ENCODE measurements at regions not wholly inside any gene's neighbourhood (a gene's known extent, or its start where the extent isn't known, plus 50 kb on each side); places are given as distances from the start of the nearest gene placed in this dataset.

GRCh38 chr11:112835591-112836255, 125.5 kb upstream of the NCAM1 start:
- no peak for DNase-seq

GRCh38 chr11:112836256-112836602, 125.0 kb upstream of the NCAM1 start:
- DNase-seq = no peak

- DNase-seq = no peak
Observed at GRCh38 chr11:112837162-112837826, 123.9 kb upstream of the NCAM1 start.

GRCh38 chr11:112839051-112839450, 122.2 kb upstream of the NCAM1 start:
- no peak for DNase-seq

- no peak for DNase-seq
Observed at GRCh38 chr11:112841729-112842128, 119.5 kb upstream of the NCAM1 start.

GRCh38 chr11:112842151-112842550, 119.1 kb upstream of the NCAM1 start:
- DNase-seq = no peak

GRCh38 chr11:112844517-112844916, 116.7 kb upstream of the NCAM1 start:
- no peak for DNase-seq

- DNase-seq = no peak
Observed at GRCh38 chr11:112847568-112847967, 113.7 kb upstream of the NCAM1 start.

GRCh38 chr11:112852143-112852866, 108.9 kb upstream of the NCAM1 start:
- DNase-seq = no peak

- no peak for DNase-seq
Observed at GRCh38 chr11:112856133-112856532, 105.1 kb upstream of the NCAM1 start.

- no peak for DNase-seq
Observed at GRCh38 chr11:112856591-112856990, 104.6 kb upstream of the NCAM1 start.

GRCh38 chr11:112858289-112859023, 102.8 kb upstream of the NCAM1 start:
- DNase-seq = no peak

- no peak for DNase-seq
Observed at GRCh38 chr11:112859787-112860186, 101.4 kb upstream of the NCAM1 start.

- DNase-seq = no peak
Observed at GRCh38 chr11:112861356-112861755, 99.9 kb upstream of the NCAM1 start.

GRCh38 chr11:112863305-112863704, 97.9 kb upstream of the NCAM1 start:
- no peak for DNase-seq

- DNase-seq = no peak
Observed at GRCh38 chr11:112864672-112865071, 96.5 kb upstream of the NCAM1 start.

GRCh38 chr11:112871909-112872500, 89.2 kb upstream of the NCAM1 start:
- DNase-seq = no peak

- no peak for DNase-seq
Observed at GRCh38 chr11:112874980-112875379, 86.2 kb upstream of the NCAM1 start.

- no peak for DNase-seq
Observed at GRCh38 chr11:112877581-112877980, 83.6 kb upstream of the NCAM1 start.

- DNase-seq = no peak
Observed at GRCh38 chr11:112878033-112878601, 83.1 kb upstream of the NCAM1 start.

- no peak for DNase-seq
Observed at GRCh38 chr11:112880495-112880894, 80.7 kb upstream of the NCAM1 start.

- DNase-seq = no peak
Observed at GRCh38 chr11:112881461-112881860, 79.8 kb upstream of the NCAM1 start.

Measured in activated T-cell treated with anti-CD3 and anti-CD28 coated beads, Interleukin-2, amount 50 U/mL, for 1 hour (primary cell).